Loucy (cell line): ENCODE measurements at regions not wholly inside any gene's neighbourhood (a gene's known extent, or its start where the extent isn't known, plus 50 kb on each side); places are given as distances from the start of the nearest gene placed in this dataset.

Experiments used
- H2AFZ ChIP-seq: fragments of 200-600 bp; sonication (generic); 2 replicates; pipeline ENCODE4 v1.6.0; 2016; ENCODE audit warnings: antibody characterized with exemption, mild to moderate bottlenecking, low read length, moderate library complexity
- H3F3A ChIP-seq: fragments of 200-600 bp; 2 replicates; pipeline ENCODE4 v1.6.0; 2016; ENCODE audit warnings: antibody characterized with exemption, low read depth, mild to moderate bottlenecking
- H3K27me3 ChIP-seq: fragments of 200-600 bp; sonication (generic); 2 replicates; pipeline ENCODE4 v1.6.1; 2014; ENCODE audit warnings: low read length, mild to moderate bottlenecking; ENCODE audit not compliant: insufficient read depth, poor library complexity, severe bottlenecking
- H3K36me3 ChIP-seq: fragments of 200-600 bp; sonication (generic); 2 replicates; pipeline ENCODE4 v1.6.1; 2016; ENCODE audit warnings: low read length; ENCODE audit not compliant: insufficient read depth
- H3K4me1 ChIP-seq: fragments of 200-600 bp; sonication (generic); 2 replicates; pipeline ENCODE4 v1.5.1; 2014; ENCODE audit warnings: low read length, mild to moderate bottlenecking; ENCODE audit not compliant: insufficient read depth, poor library complexity, severe bottlenecking
- H3K4me2 ChIP-seq: fragments of 200-600 bp; sonication (generic); 2 replicates; pipeline ENCODE4 v1.6.0; 2014; ENCODE audit warnings: antibody characterized with exemption, low read length, low read depth, mild to moderate bottlenecking; ENCODE audit not compliant: poor library complexity, severe bottlenecking
- H3K4me3 ChIP-seq: fragments of 200-600 bp; sonication (generic); 2 replicates; pipeline ENCODE4 v1.5.1; 2014; ENCODE audit warnings: low read length, mild to moderate bottlenecking, mixed read lengths; ENCODE audit not compliant: poor library complexity, severe bottlenecking
- H3K79me2 ChIP-seq: fragments of 200-600 bp; sonication (generic); 2 replicates; pipeline ENCODE4 v1.6.1; 2014; ENCODE audit warnings: low read length; ENCODE audit not compliant: insufficient read depth
- H3K9ac ChIP-seq: fragments of 200-600 bp; sonication (generic); 2 replicates; pipeline ENCODE4 v1.6.0; 2014; ENCODE audit warnings: mild to moderate bottlenecking, low read depth, low read length, moderate library complexity; ENCODE audit not compliant: poor library complexity, severe bottlenecking
- H3K9me2 ChIP-seq: fragments of 200-600 bp; sonication (generic); replicated peaks from 2 replicates; pipeline ENCODE4 v1.6.1; 2016; ENCODE audit warnings: low read depth, low read length, mixed read lengths
- H3K9me3 ChIP-seq: fragments of 200-600 bp; sonication (generic); 2 replicates; pipeline ENCODE4 v1.6.1; 2014; ENCODE audit warnings: mild to moderate bottlenecking, antibody characterized with exemption, low read length, low read depth; ENCODE audit not compliant: insufficient read depth
- H4K20me1 ChIP-seq: fragments of 200-600 bp; sonication (generic); 2 replicates; pipeline ENCODE4 v1.6.0; 2014; ENCODE audit warnings: antibody characterized with exemption, low read length, mild to moderate bottlenecking; ENCODE audit not compliant: insufficient read depth, poor library complexity, severe bottlenecking
- CTCF ChIP-seq: fragments of 200-600 bp; sonication (generic); conservative IDR thresholded peaks from 2 replicates; pipeline ENCODE4 v1.5.1; 2014; ENCODE audit warnings: mild to moderate bottlenecking, antibody characterized with exemption, low read length
- EZH2phosphoT487 ChIP-seq: fragments of 200-600 bp; IDR thresholded peaks from 2 replicates; pipeline ENCODE4 v1.6.1; 2018; ENCODE audit warnings: antibody characterized with exemption, mild to moderate bottlenecking, moderate library complexity, borderline replicate concordance

GRCh38 chr13:76379341-76380105, 506.7 kb downstream of the KCTD12 start:
- Histone ChIP-seq H3K9ac (no peak overlapping the region), H4K20me1 (no peaks in the 10 kb centered on the region), H2AFZ (no peak overlapping the region), H3K4me2 (no peak overlapping the region), H3K4me3 (no peak overlapping the region), H3K27me3 (no peaks in the 10 kb centered on the region), H3K4me1 (peaks cover 5% of the 10 kb centered on the region), H3F3A (no peaks in the 10 kb centered on the region), H3K9me2 (no peaks in the 10 kb centered on the region), H3K9me3 (no peaks in the 10 kb centered on the region), H3K79me2 (no peaks in the 10 kb centered on the region), H3K36me3 (no peaks in the 10 kb centered on the region)
- TF ChIP-seq EZH2phosphoT487, result no peak
- TF ChIP-seq CTCF, result no peak

DNA sequence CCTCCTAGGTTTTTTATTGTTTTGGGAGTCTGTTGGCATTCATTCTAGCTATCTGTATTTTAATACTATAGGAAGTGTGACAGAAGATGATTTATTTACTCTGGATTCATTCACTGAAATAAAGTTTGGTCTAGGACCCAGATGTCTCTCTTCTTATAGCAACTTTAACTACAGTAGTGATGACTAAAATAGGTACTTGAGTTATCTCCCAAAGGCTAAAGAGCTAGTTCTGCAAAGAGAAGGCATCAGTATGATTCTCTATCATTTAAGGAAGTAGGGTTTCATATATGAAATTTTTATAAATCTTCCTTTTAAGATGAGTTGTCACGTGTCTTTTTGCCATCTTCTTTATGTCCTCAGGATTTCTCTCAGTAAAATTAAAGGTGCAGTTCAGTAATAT, 507.4 kb downstream of the KCTD12 start:
- no peak overlapping the region for H3K9ac ChIP-seq
- H2AFZ ChIP-seq, result no peak overlapping the region

DNA sequence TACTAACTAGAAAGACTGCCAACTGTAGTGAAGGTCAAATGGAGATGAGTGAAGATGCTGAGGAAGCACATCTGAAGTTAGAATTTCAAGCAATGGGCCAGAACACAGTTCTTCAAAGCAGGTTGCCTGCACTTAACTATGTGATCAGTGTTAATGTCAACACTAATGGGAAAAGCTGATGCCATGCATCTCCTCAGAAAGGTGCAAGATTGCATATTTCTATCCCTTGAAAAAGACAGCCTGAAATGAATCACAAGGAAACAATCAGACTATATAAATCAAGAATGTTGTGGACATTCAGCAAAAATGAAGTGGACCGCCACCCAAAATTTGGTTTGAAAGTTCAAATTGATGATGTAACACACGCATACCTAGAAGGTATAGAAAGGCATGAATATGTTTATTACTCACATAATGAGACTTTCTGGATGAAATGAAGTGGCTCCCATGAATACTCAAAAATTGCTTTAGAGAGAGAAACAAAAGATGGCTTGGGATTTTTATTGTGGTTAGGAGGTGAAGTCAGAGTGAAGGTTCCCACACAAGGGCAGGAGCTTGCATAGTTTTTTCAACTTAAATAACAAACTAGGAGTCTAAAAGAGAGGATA, 522.4 kb downstream of the KCTD12 start:
- H3K9ac ChIP-seq, result no peak overlapping the region
- no peak overlapping the region for H2AFZ ChIP-seq
- no peaks in the 10 kb centered on the region for H4K20me1 ChIP-seq
- H3K9me2 ChIP-seq, result no peaks in the 10 kb centered on the region
- no peaks in the 10 kb centered on the region for H3K27me3 ChIP-seq
- H3F3A ChIP-seq, result no peaks in the 10 kb centered on the region
- H3K36me3 ChIP-seq, result no peaks in the 10 kb centered on the region
- H3K79me2 ChIP-seq, result no peaks in the 10 kb centered on the region
- H3K4me1 ChIP-seq, result no peaks in the 10 kb centered on the region
- no peaks in the 10 kb centered on the region for H3K9me3 ChIP-seq
- no peak overlapping the region for H3K4me3 ChIP-seq
- H3K4me2 ChIP-seq, result no peak overlapping the region
- TF ChIP-seq EZH2phosphoT487, result no peak
- TF ChIP-seq CTCF, result no peak

More for the DNA sequence above, 507.4 kb downstream of the KCTD12 start:
- Histone ChIP-seq H3K4me1 (peaks cover 5% of the 10 kb centered on the region), H3K4me3 (no peak overlapping the region), H3K36me3 (no peaks in the 10 kb centered on the region), H3K9me3 (no peaks in the 10 kb centered on the region), H3K9me2 (no peaks in the 10 kb centered on the region), H3K27me3 (no peaks in the 10 kb centered on the region), H4K20me1 (no peaks in the 10 kb centered on the region), H3K4me2 (no peak overlapping the region), H3F3A (no peaks in the 10 kb centered on the region), H3K79me2 (no peaks in the 10 kb centered on the region)
- no peak for TF ChIP-seq EZH2phosphoT487
- no peak for TF ChIP-seq CTCF
